SU-DHL-6 (cell line): ENCODE measurements at regions not wholly inside any gene's neighbourhood (a gene's known extent, or its start where the extent isn't known, plus 50 kb on each side); places are given as distances from the start of the nearest gene placed in this dataset.

ENCODE experiments used
- H2AFZ ChIP-seq: fragments of 200-600 bp; sonication (generic); 2 replicates; pipeline ENCODE4 v1.6.1; 2014; ENCODE audit warnings: low read depth, mild to moderate bottlenecking, moderate library complexity, mixed read lengths, antibody characterized with exemption, low read length; ENCODE audit not compliant: severe bottlenecking
- H3F3A ChIP-seq: fragments of 200-600 bp; shearing (Covaris generic); 2 replicates; pipeline ENCODE4 v1.6.0; 2016; ENCODE audit warnings: antibody characterized with exemption, mild to moderate bottlenecking; ENCODE audit not compliant: insufficient read depth
- H3K27ac ChIP-seq: fragments of 200-600 bp; sonication (generic); 2 replicates; pipeline ENCODE4 v1.5.1; 2016; ENCODE audit warnings: low read depth, mild to moderate bottlenecking, low read length, moderate library complexity, mixed read lengths
- H3K27me3 ChIP-seq: fragments of 200-600 bp; sonication (generic), shearing (Covaris generic); 2 replicates; pipeline ENCODE4 v1.6.0; 2014; ENCODE audit warnings: mild to moderate bottlenecking, low read length
- H3K36me3 ChIP-seq: fragments of 200-600 bp; sonication (generic); 2 replicates; pipeline ENCODE4 v1.6.1; 2014; ENCODE audit warnings: mild to moderate bottlenecking, low read length, mixed read lengths
- H3K4me2 ChIP-seq: fragments of 300-600, 200-600 bp; shearing (Covaris generic), sonication (generic); 2 replicates; pipeline ENCODE4 v1.6.0; 2014; ENCODE audit warnings: low read length, low read depth, mild to moderate bottlenecking; ENCODE audit not compliant: poor library complexity, severe bottlenecking
- H3K4me3 ChIP-seq: fragments of 200-600 bp; sonication (generic); 2 replicates; pipeline ENCODE4 v1.5.1; 2014; ENCODE audit warnings: antibody characterized with exemption, low read length, mild to moderate bottlenecking, mixed read lengths; ENCODE audit not compliant: insufficient read depth, poor library complexity, severe bottlenecking
- H3K79me2 ChIP-seq: fragments of 200-600 bp; sonication (generic); 2 replicates; pipeline ENCODE4 v1.6.1; 2014; ENCODE audit warnings: mild to moderate bottlenecking, low read length, moderate library complexity; ENCODE audit not compliant: insufficient read depth
- H3K9ac ChIP-seq: fragments of 200-600 bp; sonication (generic); 2 replicates; pipeline ENCODE4 v1.7.0; 2014; ENCODE audit warnings: mild to moderate bottlenecking, low read length
- H3K9me2 ChIP-seq: fragments of 200-600 bp; sonication (generic); replicated peaks from 2 replicates; pipeline ENCODE4 v1.6.1; 2014; ENCODE audit warnings: low read length; ENCODE audit not compliant: insufficient read depth
- H3K9me3 ChIP-seq: fragments of 200-600 bp; sonication (generic); 2 replicates; pipeline ENCODE4 v1.6.1; 2014; ENCODE audit warnings: low read length, mixed read lengths; ENCODE audit not compliant: insufficient read depth
- H4K20me1 ChIP-seq: fragments of 200-600 bp; sonication (generic); 2 replicates; pipeline ENCODE4 v1.6.1; 2014; ENCODE audit warnings: low read depth, mild to moderate bottlenecking, antibody characterized with exemption, low read length, moderate library complexity, mixed read lengths
- CTCF ChIP-seq: fragments of 200-600 bp; sonication (generic); IDR thresholded peaks from one replicate; pipeline ENCODE4 v1.5.1; 2017; ENCODE audit warnings: antibody characterized with exemption, mild to moderate bottlenecking, low read length, moderate library complexity; ENCODE audit not compliant: insufficient read depth, poor library complexity, severe bottlenecking
- EZH2phosphoT487 ChIP-seq: fragments of 200-600 bp; sonication (generic), shearing (Covaris generic); conservative IDR thresholded peaks from 2 replicates; pipeline ENCODE4 v1.6.1; 2018; ENCODE audit warnings: mild to moderate bottlenecking, antibody characterized with exemption, low read length, moderate library complexity, mixed read lengths

GRCh38 chr21:16533692-16534407 lies 804.1 kb downstream of the USP25 start:
- TF ChIP-seq EZH2phosphoT487, result no peak
- no peak for TF ChIP-seq CTCF
- Histone ChIP-seq H3K27me3 (no peaks in the 10 kb centered on the region), H3K79me2 (no peaks in the 10 kb centered on the region), H3K4me2 (no peak overlapping the region), H3K36me3 (no peaks in the 10 kb centered on the region), H3K9ac (no peak overlapping the region), H3F3A (no peaks in the 10 kb centered on the region), H4K20me1 (no peaks in the 10 kb centered on the region), H2AFZ (no peak overlapping the region), H3K4me3 (no peak overlapping the region), H3K27ac (no peak overlapping the region), H3K9me3 (no peaks in the 10 kb centered on the region), H3K9me2 (no peaks in the 10 kb centered on the region)

GRCh38 chr21:16534408-16535101 lies 804.8 kb downstream of the USP25 start:
- no peaks in the 10 kb centered on the region for H3K36me3 ChIP-seq
- no peak overlapping the region for H3K4me3 ChIP-seq
- H3F3A ChIP-seq, result no peaks in the 10 kb centered on the region
- H3K27ac ChIP-seq, result no peak overlapping the region
- no peak overlapping the region for H2AFZ ChIP-seq
- no peak overlapping the region for H3K4me2 ChIP-seq
- H3K9ac ChIP-seq, result no peak overlapping the region
- no peaks in the 10 kb centered on the region for H3K9me2 ChIP-seq
- no peaks in the 10 kb centered on the region for H3K27me3 ChIP-seq
- no peak for TF ChIP-seq EZH2phosphoT487
- no peak for TF ChIP-seq CTCF
- H3K9me3 ChIP-seq, result no peaks in the 10 kb centered on the region
- H3K79me2 ChIP-seq, result no peaks in the 10 kb centered on the region
- no peaks in the 10 kb centered on the region for H4K20me1 ChIP-seq

GRCh38 chr21:16535102-16535422 lies 805.3 kb downstream of the USP25 start:
- H3F3A ChIP-seq, result no peaks in the 10 kb centered on the region
- H3K4me3 ChIP-seq, result no peak overlapping the region
- H3K27ac ChIP-seq, result no peak overlapping the region
- H4K20me1 ChIP-seq, result no peaks in the 10 kb centered on the region
- H3K9ac ChIP-seq, result no peak overlapping the region
- no peaks in the 10 kb centered on the region for H3K79me2 ChIP-seq
- H3K9me3 ChIP-seq, result no peaks in the 10 kb centered on the region
- H3K27me3 ChIP-seq, result no peaks in the 10 kb centered on the region
- H3K9me2 ChIP-seq, result no peaks in the 10 kb centered on the region
- no peak for TF ChIP-seq CTCF
- no peak for TF ChIP-seq EZH2phosphoT487
- no peak overlapping the region for H3K4me2 ChIP-seq
- H3K36me3 ChIP-seq, result no peaks in the 10 kb centered on the region
- no peak overlapping the region for H2AFZ ChIP-seq
